ENCODE measurements at regions not wholly inside any gene's neighbourhood (a gene's known extent, or its start where the extent isn't known, plus 50 kb on each side); places are given as distances from the start of the nearest gene placed in this dataset.
"Not testable (repeated sequence)": the region's sequence is repeated elsewhere in the genome, so short reads cannot be mapped to it uniquely, and the experiment has no call there.

GRCh38 chr19:27966390-27966816 is 1246.5 kb downstream of the UQCRFS1 start:
- no peak for DNase-seq

GRCh38 chr19:27964185-27964584 is 1248.8 kb downstream of the UQCRFS1 start:
- no peak for DNase-seq

GRCh38 chr19:27962264-27962663 is 1250.7 kb downstream of the UQCRFS1 start:
- DNase-seq: no peak

DNA sequence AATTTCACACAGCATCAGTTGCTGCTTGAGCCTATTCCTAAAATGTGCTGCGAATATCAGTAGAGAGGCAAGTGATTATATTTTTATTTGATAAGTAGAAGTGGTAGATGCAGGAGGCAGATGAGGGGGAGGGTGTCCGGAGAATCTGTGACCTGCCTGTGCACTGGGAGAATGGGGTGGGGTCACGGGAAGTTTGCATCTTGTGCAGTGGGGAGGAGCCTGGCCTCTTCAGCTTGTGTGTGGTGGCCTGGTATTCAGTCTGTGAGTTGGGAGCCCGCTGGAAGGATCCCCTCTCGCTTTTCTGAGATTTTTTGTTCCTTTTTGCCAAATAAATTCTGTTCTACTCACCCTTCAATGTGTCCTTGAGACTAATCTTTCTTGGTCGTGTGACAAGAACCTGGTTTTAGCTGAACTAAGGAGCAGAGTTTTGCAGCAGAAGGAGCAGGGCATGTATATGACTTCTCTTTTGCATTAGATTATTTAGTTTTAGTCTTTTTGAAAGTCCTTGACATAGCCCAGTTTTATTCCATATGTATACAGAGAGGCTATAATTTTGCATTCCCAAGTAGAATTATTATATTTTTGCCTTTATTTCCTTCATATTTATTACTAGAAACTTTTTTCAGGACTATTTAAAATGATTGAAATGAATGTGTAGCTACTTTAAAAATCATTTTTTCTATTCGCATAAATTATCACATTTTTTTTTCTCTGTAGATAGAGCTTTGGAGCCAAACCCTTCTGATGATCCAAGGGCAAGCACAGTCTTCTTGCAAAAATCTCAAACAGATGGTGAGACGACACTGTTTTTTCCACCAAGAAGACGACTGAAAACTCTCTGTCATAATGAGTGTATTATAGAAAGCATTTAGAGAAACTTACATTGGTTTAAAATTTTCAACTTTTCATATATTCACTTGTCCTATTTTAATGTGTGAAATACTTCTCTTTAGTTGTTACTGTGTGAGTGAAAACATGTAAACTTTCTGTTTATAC is 1257.2 kb downstream of the UQCRFS1 start:
- DNase-seq: no peak

- DNase-seq: not testable (repeated sequence)
These were observed 1270.3 kb downstream of the UQCRFS1 start for GRCh38 chr19:27942607-27943006.

DNA sequence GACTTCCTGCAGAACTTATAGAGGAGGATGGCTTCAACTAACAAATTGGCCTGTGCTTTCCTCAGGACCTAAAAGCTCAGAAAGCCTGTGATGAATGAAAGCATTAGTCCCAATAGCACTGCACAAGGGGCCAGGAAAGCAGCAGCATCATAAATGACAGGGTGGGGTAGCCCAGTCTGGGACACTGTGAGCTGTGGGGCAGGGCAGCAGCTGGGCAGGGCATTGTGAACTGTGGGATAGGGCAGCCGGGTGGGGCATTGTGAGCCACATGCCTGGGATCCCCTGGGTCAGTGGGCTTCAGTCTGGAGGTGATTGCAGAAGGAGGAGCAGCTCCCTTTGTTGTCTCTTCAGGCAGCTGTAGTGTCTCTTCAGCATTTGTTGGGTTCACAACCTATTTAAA is 1276.8 kb downstream of the UQCRFS1 start:
- DNase-seq: no peak

DNA sequence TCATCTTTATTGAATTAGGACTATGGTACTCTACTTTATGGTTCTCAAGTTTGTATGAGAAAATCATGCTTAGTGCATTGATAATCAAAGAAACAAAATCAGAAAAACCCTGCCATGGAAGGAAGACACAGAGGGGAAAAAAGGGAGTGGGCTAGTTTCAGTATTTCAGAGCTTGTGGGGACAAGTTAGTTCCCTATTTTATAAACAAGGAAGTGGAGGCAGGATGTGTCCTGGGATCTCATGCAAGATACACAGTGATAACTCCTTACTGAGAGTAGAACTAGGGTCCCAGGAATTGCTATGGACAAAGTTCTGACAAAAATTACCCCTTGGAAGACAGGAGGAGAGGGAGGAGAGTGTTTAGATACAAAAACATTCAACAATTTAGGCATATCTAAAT is 1277.3 kb downstream of the UQCRFS1 start:
- no peak for DNase-seq

GRCh38 chr19:27929399-27929798 is 1283.6 kb downstream of the UQCRFS1 start:
- no peak for DNase-seq

GRCh38 chr19:27925202-27925601 is 1287.7 kb downstream of the UQCRFS1 start:
- no peak for DNase-seq

- no peak for DNase-seq
These were observed 1290.0 kb downstream of the UQCRFS1 start for GRCh38 chr19:27922970-27923369.

DNA sequence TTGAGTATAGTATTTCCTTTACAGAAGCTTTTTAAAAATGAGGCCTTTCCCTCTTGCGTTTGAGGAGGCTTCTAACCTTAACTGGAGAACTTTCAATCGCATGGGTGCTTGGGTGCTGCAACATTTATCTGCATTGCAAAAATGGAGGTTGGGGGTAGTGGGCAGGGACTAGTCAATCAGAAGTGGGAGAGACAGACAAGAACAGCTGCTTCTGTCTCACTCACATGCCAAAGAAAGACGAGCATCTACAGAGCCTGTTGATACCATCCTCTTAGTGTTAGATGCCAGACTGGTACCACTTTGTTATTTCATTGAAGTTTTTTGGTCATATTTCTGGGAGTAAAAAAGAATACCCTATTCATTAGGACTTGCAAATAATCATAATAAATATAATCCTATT is 1292.2 kb downstream of the UQCRFS1 start:
- DNase-seq: no peak

- DNase-seq: no peak
These were observed 1294.1 kb downstream of the UQCRFS1 start for GRCh38 chr19:27918818-27919217.

GRCh38 chr19:27911122-27911898 is 1301.6 kb downstream of the UQCRFS1 start:
- DNase-seq: no peak

- no peak for DNase-seq
These were observed 1303.1 kb downstream of the UQCRFS1 start for GRCh38 chr19:27909861-27910260.

DNA sequence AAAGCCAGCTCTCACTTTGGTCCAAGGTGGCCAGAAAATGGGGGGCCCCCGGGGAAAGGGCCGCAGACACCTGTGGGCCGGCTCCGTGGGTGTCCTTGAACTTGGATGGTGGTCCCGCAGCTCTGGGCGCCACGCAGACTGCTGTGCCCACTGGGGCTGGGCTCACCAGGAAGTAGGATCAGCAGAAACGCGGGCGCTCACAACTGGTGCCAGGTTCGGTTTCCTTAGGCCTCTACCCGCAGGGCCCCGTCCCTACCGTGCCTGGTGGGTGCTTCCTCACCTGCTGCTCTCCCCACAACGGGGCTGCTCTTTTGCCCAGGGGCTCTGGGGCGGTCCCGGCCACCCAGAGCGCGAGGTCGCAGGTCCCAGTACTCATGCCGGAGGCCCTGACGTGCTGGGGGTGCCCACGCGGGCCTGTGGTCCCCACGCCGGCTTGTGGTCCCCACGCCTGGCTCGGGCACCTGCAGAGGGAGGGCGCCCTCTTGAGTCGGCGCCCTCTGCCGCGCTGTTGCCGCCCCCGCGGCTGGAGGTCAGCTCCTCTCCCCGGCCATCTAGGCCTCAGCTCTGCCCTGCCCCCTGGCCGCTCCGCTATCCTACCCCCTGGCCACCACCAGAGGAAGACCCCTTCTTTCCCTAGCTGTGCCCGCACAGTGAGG is 1303.6 kb downstream of the UQCRFS1 start:
- DNase-seq: no peak

DNA sequence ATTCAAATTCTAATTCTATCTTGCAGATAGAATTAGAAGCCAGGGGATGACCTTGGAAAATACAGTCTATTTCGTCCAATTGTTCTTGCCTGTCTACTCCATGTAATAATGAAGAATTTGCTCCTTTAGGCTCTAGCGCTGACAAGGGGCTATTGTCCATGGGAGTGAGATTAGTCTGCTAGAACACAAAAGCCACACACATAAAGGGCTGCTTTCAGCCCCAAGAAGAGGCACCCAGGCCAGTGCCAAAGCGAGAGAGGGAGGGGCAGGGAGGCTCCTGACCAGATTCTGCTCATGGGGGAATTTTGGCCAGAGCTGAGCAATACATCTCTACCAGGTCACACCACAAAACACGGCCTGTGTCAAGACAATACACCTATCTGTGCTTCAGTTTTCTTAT is 1306.9 kb downstream of the UQCRFS1 start:
- no peak for DNase-seq

- DNase-seq: no peak
These were observed 1307.9 kb downstream of the UQCRFS1 start for GRCh38 chr19:27905074-27905473.

DNA sequence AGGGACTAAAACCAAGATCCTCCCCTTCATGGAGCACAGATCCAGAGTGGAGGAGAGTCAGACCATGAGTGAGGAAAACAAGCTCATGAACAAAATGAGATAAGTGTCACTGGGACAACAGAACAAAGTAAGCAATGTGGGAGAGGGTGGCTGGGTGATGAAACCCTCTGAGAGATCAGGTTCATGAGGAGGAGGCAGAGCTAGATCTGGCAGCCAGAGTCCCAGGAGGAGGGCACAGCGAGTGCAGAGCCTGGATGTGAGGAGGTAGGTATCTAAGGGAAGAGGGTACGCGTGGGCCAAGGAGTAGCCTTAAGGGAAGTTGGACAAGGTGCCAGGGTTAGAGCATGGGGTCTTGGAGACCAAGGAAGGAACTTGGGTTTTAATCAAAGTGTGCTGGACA is 1311.9 kb downstream of the UQCRFS1 start:
- DNase-seq: no peak

- no peak for DNase-seq
These were observed 1316.9 kb downstream of the UQCRFS1 start for GRCh38 chr19:27896091-27896490.

- DNase-seq: no peak
These were observed 1317.8 kb downstream of the UQCRFS1 start for GRCh38 chr19:27894906-27895754.

DNA sequence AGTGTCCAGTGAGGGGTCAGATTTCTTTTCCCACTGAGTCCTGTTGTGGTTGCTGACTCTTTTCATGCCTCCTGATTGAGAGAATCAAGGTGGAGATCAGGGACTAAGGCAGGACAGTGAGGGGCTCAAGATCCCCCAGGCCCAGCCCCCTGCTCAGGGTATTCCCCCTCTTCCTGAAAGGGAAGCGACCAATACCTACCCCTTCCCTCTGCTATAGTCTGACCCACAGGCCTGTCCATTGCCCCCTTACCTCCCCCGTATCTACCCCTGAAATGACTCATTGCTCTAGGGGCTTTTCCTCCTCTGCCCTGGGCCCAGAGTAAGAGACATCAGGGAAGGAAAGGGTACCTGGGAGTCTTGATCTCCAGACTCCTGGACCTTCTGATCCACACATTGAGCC is 1320.5 kb downstream of the UQCRFS1 start:
- DNase-seq: no peak

DNA sequence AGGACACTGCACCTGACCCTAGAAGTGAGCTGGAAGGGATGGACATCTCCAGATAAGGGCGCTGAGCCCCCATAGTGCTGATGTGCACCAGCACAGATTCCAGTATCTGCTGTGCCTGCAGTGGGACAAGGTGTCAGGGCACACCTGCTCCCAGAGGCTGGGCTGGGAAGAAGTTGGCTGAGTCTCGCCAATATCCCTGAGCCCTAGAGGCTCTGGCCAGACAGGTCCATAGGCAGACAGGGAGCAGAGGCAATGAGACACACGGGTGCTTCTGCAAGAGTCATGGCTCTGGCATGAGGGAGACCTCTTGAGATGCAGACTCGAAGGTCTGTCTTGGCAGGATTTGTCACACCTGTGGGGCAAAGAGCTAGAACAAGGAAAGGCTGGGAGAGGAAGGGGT is 1321.5 kb downstream of the UQCRFS1 start:
- no peak for DNase-seq

Data from cortex of kidney (tissue), 1 donor.